ENCODE measurements at regions not wholly inside any gene's neighbourhood (a gene's known extent, or its start where the extent isn't known, plus 50 kb on each side); places are given as distances from the start of the nearest gene placed in this dataset.
A peak's percentile ranks its signal among the peaks of the same experiment; 100 is the strongest.

- DNase-seq (ENCODE audit: low spot score), result peak; percentile 11
Observed at GRCh38 chr2:176680916-176681516, 411.8 kb downstream of the MTX2 start.

- no peak for DNase-seq (ENCODE audit: low spot score)
Observed at GRCh38 chr2:176681584-176682115, 412.4 kb downstream of the MTX2 start.

GRCh38 chr2:176682278-176682677 lies 413.0 kb downstream of the MTX2 start:
- DNase-seq (ENCODE audit: low spot score), result no peak

- no peak for DNase-seq (ENCODE audit: low spot score)
Observed at GRCh38 chr2:176683618-176684111, 414.4 kb downstream of the MTX2 start.

DNA sequence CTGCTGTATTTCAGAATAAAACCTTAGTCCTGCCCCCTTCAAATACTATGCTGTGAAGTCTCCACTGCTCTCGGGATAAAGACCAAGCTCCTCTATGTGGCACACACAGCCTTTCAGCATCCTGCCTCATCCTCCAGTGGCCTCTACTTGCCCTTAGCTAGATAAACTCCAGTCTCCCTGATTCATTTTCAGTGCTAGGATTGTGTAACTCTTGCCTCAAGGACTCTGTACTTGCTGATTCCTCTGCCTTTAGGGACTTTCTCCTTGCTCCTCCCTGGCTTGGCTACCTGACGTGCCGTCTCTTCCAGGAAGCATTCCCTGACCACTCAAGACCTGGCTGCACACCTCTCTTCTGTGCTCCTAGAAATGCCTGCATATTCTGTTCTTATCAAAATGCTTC lies 416.7 kb downstream of the MTX2 start:
- DNase-seq (ENCODE audit: low spot score), result no peak

DNA sequence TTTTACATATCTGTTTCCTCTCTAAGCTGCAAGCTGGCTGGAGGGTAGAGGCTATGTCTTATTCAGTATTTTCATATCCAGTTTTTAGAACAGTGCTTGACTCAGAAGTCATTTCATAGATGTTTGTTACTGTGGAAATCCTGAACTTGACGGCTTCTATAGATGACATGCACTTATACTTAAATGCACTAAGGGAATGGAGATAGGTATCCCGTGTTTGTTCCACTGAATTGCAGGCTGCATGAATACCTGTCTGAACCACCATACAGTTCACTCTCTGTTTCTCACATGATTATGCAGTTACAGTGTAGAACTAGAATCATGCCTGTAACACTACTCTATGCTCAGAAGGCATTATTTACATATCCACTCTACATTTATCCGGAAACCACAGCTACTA lies 417.1 kb downstream of the MTX2 start:
- no peak for DNase-seq (ENCODE audit: low spot score)

DNA sequence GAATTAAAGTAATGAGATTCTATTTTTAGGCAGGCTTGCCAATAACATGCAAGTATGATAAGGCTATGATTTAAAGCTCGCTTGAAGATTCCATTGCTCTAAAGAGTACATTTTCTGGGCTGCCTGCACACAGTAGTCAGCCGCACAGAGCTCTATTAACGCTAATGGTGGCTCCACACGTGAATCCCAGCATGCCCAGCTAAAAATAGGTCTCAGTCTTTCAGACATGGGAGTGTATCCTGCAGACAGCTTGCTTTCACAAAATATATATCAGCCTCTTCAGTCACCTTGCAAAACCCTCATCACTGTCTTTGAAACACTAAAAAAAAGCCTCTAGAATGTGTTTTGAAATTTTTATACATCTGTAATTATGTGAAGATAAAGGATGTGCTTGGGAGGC lies 418.1 kb downstream of the MTX2 start:
- DNase-seq (ENCODE audit: low spot score), result no peak

- no peak for DNase-seq (ENCODE audit: low spot score)
Observed at GRCh38 chr2:176687944-176688343, 418.7 kb downstream of the MTX2 start.

- DNase-seq (ENCODE audit: low spot score), result no peak
Observed at GRCh38 chr2:176689711-176690110, 420.5 kb downstream of the MTX2 start.

- DNase-seq (ENCODE audit: low spot score), result no peak
Observed at GRCh38 chr2:176691471-176691870, 422.2 kb downstream of the MTX2 start.

GRCh38 chr2:176692533-176692932 lies 423.3 kb downstream of the MTX2 start:
- DNase-seq (ENCODE audit: low spot score), result no peak

GRCh38 chr2:176699098-176699497 lies 429.9 kb downstream of the MTX2 start:
- no peak for DNase-seq (ENCODE audit: low spot score)

DNA sequence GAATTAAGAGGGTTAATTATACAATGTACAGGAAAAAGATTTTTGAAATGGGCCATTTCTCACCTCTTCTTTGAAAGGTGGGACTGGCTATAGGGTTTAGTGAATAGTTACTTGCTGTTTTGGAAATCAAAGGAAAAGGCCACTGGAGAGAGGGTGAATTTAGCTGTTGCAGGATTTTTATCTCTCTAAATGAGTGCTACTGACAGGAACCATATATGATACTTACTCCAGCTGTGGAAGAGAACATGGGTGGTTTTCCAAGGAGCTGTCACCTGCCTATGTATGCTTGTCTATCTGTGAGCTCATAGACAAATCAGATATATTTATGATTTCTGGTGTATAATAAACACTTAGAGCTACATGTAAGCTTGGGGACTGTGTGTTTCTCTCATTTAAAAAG lies 430.4 kb downstream of the MTX2 start:
- no peak for DNase-seq (ENCODE audit: low spot score)

- DNase-seq (ENCODE audit: low spot score), result peak; percentile 7
Observed at GRCh38 chr2:176702131-176702530, 432.9 kb downstream of the MTX2 start.

DNA sequence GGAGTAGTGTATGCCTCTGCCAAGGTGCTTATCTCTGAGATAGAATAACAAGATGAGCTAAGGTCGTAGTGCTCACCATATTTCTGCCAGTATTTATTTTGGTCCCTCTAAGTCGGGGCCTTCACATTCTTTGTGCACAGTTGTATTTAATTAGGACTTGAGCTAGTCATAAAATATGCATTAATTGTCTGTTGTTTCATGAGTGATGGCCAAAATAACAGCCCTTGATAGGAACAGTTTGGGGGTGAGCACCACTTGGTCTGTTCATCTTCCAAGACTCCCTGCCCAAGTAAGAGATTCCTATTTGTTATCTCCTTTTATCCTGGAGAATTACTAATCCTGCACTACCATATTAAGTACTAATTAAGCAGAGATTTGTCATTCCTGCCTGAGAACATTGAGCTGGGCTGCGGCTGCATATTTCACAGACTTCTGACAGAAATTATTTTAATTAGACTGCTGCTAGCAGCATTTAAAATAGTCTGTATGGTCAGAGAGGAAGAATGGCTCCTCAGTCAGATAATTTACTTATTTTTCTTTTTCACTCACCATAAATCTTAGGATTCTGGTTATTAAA lies 435.1 kb downstream of the MTX2 start:
- no peak for DNase-seq (ENCODE audit: low spot score)

DNA sequence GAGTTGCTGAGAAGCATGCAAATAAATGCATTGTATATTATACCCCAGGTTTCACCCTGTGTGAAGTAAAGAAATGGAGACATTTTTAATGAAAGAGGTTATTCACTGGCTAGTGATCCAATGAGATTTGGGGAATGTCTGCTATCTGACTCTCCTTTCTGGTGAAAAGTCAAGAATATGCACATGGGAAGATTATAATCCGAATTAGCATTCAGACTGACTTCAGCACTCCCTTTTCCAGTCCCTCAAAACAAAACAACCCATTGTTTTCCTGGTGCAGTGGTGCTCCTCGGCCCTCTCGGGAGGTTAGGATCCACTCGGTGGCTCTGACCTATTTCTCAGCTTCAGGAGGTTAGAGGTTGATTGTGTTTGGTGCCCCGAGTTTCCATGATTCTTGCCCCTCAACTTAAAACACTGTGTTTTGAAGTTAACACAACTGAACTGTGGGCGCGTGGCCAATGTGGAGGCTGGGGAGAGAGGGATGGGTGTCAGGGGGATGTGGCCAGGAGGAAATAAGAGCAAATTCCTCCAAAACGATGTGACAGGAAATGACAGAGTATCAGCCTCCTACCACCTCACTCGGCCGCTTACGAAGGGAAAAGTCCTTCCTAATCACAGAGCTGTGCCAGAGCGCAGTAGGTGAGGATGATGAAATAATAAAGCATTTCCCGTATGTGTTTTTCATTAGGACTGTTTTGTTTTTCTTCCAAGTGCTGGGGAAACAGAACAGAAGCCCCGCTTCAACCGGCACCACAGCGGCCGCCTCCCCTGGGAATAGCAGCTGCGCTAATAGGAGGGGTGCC lies 440.1 kb downstream of the MTX2 start:
- no peak for DNase-seq (ENCODE audit: low spot score)

GRCh38 chr2:176709991-176710390 lies 440.7 kb downstream of the MTX2 start:
- DNase-seq (ENCODE audit: low spot score), result no peak

- no peak for DNase-seq (ENCODE audit: low spot score)
Observed at GRCh38 chr2:176710657-176711186, 441.5 kb downstream of the MTX2 start.

GRCh38 chr2:176725873-176726645 lies 456.8 kb downstream of the MTX2 start:
- no peak for DNase-seq (ENCODE audit: low spot score)

GRCh38 chr2:176727696-176728095 lies 458.5 kb downstream of the MTX2 start:
- DNase-seq (ENCODE audit: low spot score), result no peak

DNA sequence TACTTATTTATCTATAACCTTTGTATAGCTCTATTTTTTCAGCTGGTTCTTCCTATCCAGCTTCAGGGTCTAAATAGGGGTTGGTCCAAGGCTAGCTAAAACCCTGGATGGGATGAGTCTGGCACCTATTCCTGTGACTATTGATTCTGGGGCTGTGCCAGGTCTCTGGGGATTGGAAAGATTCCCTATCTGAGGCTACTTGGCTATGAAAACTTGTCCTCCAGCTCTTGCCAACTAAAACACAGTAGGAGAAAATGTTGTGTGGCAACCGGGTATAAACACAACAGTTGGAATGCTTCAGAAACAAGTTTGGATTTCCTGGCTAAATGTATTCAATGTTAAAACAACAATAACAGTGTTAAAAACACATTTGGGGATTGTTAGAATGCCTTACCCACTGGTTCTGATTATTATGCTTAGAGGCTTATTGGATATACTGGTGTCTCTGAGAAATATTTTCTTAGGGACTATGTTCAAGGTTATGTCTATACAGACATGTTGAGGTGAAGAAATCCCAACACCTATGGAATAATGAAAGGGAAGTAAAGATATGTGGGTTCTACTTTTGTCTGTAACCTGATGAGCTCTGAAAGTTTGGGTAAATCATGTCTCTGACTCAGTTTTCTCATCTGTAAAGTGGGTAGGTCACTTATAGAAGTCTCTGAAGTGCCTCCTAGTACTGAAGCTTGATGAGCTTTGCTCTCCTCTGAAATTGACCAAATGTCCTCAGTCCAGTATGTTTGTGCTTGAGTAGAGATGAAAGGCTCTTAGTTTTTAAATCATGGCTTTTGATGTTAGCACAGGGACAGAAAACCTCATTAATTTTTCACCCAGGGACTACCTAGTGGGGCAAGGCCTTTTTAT lies 460.7 kb downstream of the MTX2 start:
- peak; percentile 4 for DNase-seq (ENCODE audit: low spot score)
